Loucy (cell line): ENCODE measurements at regions not wholly inside any gene's neighbourhood (a gene's known extent, or its start where the extent isn't known, plus 50 kb on each side); places are given as distances from the start of the nearest gene placed in this dataset.

Experiments used
- EZH2phosphoT487 ChIP-seq: fragments of 200-600 bp; IDR thresholded peaks from 2 replicates; pipeline ENCODE4 v1.6.1; 2018; ENCODE audit warnings: antibody characterized with exemption, mild to moderate bottlenecking, moderate library complexity, borderline replicate concordance
- TF ChIP-seq, protein P1 (sequence below): fragments of 200-600 bp; sonication (generic); conservative IDR thresholded peaks from 2 replicates; pipeline ENCODE4 v1.5.1; 2014; ENCODE audit warnings: mild to moderate bottlenecking, antibody characterized with exemption, low read length

DNA sequence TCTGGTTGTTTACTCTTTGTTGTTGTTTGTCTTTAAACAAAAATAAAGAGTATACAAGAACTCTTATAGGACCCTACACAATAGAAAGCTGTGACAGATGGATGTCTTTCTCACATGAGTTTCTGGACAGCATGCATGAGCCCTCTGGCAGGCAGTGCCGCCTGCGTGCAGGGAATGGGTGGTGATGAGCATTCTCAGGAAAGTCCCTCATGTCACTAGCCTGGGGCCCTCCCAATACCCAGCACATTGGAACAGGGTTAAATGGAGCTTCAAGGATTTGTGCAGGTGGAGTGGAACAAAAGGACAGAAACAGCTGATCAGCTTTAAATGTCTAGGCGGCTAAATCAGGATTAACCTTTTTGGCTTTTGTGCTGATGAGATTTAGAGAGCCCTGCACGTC lies 181.0 kb upstream of the CD180 start:
- TF ChIP-seq, protein P1, sequence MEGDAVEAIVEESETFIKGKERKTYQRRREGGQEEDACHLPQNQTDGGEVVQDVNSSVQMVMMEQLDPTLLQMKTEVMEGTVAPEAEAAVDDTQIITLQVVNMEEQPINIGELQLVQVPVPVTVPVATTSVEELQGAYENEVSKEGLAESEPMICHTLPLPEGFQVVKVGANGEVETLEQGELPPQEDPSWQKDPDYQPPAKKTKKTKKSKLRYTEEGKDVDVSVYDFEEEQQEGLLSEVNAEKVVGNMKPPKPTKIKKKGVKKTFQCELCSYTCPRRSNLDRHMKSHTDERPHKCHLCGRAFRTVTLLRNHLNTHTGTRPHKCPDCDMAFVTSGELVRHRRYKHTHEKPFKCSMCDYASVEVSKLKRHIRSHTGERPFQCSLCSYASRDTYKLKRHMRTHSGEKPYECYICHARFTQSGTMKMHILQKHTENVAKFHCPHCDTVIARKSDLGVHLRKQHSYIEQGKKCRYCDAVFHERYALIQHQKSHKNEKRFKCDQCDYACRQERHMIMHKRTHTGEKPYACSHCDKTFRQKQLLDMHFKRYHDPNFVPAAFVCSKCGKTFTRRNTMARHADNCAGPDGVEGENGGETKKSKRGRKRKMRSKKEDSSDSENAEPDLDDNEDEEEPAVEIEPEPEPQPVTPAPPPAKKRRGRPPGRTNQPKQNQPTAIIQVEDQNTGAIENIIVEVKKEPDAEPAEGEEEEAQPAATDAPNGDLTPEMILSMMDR = no peak
- TF ChIP-seq EZH2phosphoT487 = no peak
